GM21737 (cell line): ENCODE measurements at regions not wholly inside any gene's neighbourhood (a gene's known extent, or its start where the extent isn't known, plus 50 kb on each side); places are given as distances from the start of the nearest gene placed in this dataset.
"Not testable (repeated sequence)": the region's sequence is repeated elsewhere in the genome, so short reads cannot be mapped to it uniquely, and the experiment has no call there.

Source experiments
- ATAC-seq: cut with Tn5 transposase; IDR thresholded peaks from one replicate; pipeline ENCODE4 v1.9.1; 2021; ENCODE audit warnings: mild to moderate bottlenecking, moderate library complexity; ENCODE audit not compliant: unreplicated experiment

DNA sequence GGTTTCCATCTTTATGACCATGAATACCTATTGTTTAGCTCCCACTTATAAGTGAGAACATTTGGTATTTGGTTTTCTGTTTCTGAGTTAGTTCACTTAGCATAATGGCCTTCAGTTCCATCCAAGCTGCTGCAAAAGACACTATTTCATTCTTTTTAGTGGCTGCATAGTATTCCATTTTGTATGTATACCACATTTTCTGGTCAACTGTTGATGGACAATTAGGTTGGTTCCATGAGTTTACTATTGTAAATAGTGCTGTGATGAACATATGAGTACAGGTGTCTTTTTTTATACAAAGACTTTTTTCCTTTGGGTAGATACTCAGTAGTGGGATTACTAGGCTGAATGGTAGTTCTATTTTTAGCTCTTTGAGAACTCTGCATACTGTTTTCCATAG, 87.8 kb upstream of the GOT2 start:
- no peak for ATAC-seq

DNA sequence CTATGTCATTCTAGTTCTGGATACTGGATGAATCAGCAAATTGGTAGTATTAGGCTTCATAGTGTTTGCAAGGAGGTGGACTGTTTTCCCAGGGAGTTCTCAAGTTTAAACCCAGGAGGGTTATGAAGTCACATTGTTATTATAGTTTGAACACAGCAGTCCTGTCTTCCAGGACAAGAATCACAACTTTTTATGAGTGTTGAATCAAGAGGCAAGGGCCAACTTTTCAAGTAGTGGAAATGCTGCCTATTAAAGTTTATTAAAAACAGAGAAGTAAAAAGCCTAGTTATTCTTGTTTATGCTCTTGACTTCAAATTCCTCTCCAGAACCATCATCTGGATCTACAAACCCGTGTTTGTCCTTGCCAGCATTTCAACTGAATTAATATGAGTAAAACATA, 86.3 kb upstream of the GOT2 start:
- ATAC-seq: no peak

DNA sequence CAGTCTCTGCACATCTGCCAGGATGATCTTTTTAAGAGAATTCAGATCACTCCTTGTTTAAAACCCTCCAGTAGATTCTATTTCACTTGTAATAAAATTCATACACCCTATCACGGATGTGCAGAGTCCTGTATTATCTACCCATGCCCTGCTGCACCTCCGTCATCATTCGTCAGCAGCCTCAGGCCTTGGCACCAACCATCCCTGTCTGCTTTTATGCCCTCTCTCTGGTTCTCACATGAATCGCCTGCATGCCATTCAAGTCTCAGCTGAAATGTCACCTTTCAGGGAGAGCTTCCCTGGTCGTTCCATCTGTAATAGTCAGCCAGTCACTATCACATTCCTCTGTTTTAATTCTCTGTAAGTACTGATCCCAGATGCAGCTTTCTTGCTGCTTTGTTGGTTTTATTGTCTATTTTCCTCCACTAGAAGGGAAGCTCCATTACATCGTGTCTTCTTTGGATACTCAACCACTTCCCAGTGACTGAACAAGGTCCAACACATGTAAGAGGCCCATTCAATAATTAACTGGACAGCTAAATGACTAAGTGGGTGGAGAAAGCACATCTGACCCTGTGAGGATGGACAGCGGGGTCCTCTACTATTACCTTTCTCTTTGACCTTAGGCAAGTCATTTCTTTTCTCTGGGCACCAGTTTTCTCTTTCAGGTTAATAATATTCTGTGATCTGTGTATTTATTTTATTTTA, 81.2 kb upstream of the GOT2 start:
- no peak for ATAC-seq

DNA sequence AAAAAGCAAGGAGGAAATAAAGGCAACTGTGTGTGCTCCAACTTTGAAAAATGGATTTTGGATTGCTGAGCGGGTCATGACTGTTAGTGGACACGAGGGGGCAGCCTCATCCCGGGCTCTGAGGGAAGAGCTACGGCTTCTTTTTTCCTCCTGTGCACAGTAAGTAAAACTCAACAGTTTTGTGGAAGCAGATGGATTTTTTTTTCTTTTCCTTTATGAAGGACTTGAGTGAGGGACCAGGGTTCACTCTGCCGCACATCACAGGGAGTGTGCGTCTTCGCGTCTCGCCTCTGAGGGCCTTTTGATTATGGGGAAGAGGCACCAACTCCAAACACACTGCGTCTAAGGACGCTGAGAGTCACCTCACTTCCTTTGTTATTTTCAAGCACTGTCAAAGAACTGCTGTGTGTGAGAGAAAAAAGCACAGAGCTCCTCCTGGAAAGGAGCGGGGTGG, 80.3 kb upstream of the GOT2 start:
- peak; percentile 71 for ATAC-seq

DNA sequence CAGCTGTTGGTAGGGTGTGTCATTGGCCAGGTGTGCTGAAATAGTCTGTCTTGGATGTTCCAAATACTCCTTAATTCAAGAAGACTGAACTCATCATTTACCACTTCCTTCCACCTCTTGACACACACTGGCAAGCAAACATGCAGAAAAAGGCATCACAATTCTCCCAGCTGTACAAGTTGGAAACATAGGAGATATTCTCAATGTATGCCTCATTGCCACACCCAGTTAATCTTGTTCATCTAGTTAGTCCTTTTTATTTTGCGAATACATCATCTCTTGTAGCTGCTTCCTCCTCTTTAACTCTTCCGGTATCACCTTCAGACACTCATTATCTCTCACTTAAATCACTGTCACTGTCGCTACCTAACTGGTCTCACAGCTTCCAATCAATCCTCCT, 75.1 kb upstream of the GOT2 start:
- no peak for ATAC-seq

DNA sequence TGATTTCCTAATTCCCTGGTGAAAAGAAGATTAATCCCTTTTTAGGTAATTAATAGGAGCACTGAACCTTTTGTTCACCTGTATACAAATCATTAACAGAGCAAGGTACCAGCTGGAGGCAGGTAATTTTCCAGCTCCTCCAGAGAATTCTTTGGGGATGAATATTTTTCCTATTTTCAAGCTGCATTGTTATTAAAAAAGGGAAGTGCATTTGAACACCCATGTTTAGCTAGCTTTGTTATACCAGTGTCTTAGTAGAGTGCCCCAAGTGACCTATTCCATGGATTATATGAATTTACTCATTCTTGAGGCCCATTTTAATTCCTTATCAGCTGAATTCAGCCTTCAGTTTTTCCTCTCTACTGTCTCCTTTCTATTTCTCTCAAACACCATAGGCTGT, 73.2 kb upstream of the GOT2 start:
- no peak for ATAC-seq

DNA sequence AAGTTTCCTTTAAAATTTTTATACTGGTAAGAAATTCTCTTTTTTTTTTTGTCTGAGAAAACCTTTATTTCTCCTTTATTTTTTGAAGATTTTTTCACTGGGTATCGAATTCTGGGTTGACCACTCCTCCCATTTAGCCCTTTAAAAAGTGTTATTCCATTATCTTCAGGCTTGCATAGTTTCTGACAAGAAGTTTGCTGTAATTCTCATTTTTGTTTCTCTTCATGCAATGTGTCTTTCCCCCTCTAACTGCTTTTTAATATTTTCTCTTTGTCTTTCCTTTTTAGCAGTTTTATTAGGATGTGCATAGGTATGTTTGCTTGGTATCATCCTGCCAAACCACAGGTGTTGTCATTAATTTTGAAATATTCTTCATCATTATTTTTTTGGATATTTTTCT, 67.7 kb upstream of the GOT2 start:
- ATAC-seq: no peak

DNA sequence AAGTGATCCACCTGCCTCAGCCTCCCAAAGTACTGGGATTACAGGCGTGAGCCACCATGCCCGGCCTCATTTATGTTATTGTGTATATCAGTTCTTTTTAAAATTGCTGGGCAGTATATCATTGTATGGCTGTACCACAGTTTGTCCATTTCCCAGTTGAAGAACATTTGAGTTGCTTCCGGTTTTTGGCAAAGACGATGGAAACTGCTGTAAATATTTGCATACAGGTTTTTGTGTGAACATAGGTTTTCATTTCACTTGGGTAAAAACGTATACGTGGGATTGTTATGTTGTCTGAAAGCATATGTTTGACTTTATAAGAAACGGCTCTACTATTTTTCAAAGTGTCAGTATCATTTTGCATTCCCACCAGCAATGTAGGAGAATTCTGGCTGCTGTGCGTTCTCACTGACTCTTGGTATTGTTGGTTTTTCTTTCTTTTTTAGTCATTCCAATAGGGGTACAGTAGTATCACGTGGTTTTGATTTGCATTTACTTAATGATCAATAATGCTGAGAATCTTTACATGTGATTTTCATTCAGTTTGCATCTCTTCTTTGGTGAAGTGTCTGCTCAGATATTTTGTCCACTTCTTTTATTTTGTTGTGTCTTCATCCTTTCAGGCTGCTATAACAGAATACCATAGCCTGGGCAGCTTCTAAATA, 63.2 kb upstream of the GOT2 start:
- ATAC-seq: no peak

DNA sequence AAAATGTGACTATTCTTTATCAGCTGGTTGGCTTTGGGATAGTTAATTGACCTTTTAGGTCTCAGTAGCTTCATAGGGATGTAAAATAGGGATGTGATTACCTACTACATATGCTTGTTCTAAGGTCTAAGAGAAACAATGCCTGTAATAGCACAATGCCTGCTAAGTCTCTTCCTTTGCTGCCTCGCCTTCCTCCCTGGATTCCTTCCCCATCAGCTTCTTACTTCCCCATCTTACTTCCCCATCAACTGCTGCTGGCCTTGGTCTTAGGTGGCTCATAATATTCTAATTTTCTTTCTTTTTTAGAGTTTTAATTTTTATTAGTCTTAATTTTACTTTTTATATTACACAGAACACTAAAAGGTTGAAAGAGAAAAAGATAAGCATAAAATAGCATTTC, 59.2 kb upstream of the GOT2 start:
- no peak for ATAC-seq

DNA sequence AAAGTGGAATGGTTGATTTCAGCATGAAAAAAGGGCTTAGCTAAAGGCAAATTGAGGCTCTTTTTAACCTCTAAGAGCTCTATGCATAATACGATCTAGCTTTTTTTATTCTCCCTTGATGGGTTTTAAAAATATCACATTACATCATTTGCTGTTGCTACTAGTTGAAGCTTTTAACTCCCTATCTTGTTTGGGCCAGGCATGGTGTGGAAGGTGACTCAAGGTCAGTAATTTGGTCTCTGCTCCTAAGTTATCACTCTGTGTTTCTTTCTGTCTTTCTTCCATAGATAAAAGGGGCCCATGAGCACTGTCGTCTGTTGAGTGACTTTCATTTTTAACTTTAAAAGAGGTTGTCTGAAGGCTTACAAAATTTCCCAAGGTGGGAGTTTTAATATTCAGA, 58.1 kb upstream of the GOT2 start:
- no peak for ATAC-seq

DNA sequence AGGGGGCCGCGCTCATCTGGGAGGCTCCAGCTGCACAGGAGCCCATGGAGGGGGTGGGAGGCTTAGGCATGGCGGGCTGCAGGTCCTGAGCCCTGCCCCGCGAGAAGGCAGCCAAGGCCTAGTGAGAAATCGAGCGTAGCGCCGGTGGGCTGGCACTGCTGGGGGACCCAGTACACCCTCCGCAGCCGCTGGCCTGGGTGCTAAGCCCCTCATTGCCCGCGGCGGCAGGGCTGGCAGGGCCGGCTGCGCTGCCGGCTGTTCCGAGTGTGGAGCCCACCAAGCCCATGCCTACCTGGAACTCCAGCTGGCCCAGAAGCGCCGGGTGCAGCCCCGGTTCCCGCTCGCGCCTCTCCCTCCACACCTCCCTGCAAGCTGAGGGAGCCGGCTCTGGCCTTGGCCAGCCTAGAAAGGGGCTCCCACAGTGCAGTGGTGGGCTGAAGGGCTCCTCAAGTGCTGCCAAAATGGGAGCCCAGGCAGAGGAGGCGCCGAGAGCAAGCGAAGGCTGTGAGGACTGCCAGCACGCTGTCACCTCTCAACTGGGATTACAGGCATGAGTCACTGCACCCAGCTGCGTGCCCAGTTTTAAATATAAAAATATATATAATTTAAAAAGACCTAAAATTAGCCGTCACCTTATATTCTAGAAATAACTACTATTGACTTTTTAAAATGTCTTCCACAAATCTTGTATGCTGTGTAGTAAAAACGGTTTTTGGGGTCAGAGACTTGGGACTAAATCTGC, 56.9 kb upstream of the GOT2 start:
- not testable (repeated sequence) for ATAC-seq

DNA sequence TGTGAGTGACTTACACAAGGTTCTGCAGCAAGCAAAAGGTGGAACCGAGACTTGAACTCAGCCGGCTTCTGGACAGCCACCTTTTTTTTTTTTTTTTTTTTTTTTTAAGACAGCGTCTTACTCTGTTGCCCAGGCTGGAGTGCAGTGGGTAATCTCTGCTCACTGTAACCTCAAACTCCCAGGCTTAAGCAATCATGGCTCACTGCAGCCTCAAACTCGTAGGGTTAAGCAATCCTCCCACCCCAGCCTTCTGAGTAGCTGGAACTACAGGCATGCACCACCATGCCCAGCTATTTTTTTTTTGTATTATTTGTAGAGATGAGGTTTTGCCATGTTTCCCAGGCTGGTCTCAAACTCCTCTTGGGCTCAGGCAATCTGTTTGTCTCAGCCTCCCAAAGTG, 55.2 kb upstream of the GOT2 start:
- ATAC-seq: no peak
